ENCODE measurements at regions not wholly inside any gene's neighbourhood (a gene's known extent, or its start where the extent isn't known, plus 50 kb on each side); places are given as distances from the start of the nearest gene placed in this dataset.

GRCh38 chr6:41426888-41427641 is 91.7 kb downstream of the NCR2 start:
- peak overlapping the region; percentile 91 for H2AFZ ChIP-seq (ENCODE audit: low read depth, low read length)
- no peak; the same call in 1 of the 2 replicates for TF ChIP-seq CTCF (IDR thresholded peaks at IDR 0.05; ENCODE audit: low read depth, low read length)
- no peak for TF ChIP-seq EZH2phosphoT487 (IDR thresholded peaks at IDR 0.05; ENCODE audit: low read depth)
- no peaks in the 10 kb centered on the region for H3K36me3 ChIP-seq (replicated peaks; ENCODE audit: low read depth, low read length)
- H3K4me3 ChIP-seq (ENCODE audit: low read length), result peak overlapping the region; percentile 86
- H3K79me2 ChIP-seq (ENCODE audit: low read length), result no peaks in the 10 kb centered on the region
- peaks cover 33% of the 10 kb centered on the region for H3K27me3 ChIP-seq (ENCODE audit: low read depth, low read length)
- H3K9ac ChIP-seq (ENCODE audit: low read length), result peak overlapping the region; percentile 82
- H3K4me2 ChIP-seq (ENCODE audit: low read length), result peak overlapping the region; percentile 93
- no peaks in the 10 kb centered on the region for H4K20me1 ChIP-seq (ENCODE audit: insufficient read depth, low read length)
- H3K9me3 ChIP-seq (ENCODE audit: insufficient read depth, low read length), result no peaks in the 10 kb centered on the region
- peaks cover 30% of the 10 kb centered on the region for H3K4me1 ChIP-seq (ENCODE audit: low read length)
- no peak overlapping the region for H3K27ac ChIP-seq (ENCODE audit: low read length)

- H3K4me2 ChIP-seq (ENCODE audit: low read length), result peak overlapping the region; percentile 93
- H3K27me3 ChIP-seq (ENCODE audit: low read depth, low read length), result peaks cover 31% of the 10 kb centered on the region
- peak overlapping the region; percentile 86 for H3K4me3 ChIP-seq (ENCODE audit: low read length)
- no peak overlapping the region for H3K27ac ChIP-seq (ENCODE audit: low read length)
- TF ChIP-seq CTCF (IDR thresholded peaks at IDR 0.05; ENCODE audit: low read depth, low read length) (no peak; the same call in 1 of the 2 replicates), EZH2phosphoT487 (IDR thresholded peaks at IDR 0.05; ENCODE audit: low read depth) (no peak)
- H3K4me1 ChIP-seq (ENCODE audit: low read length), result peaks cover 30% of the 10 kb centered on the region
- no peaks in the 10 kb centered on the region for H3K9me3 ChIP-seq (ENCODE audit: insufficient read depth, low read length)
- peak overlapping the region; percentile 91 for H2AFZ ChIP-seq (ENCODE audit: low read depth, low read length)
- H4K20me1 ChIP-seq (ENCODE audit: insufficient read depth, low read length), result no peaks in the 10 kb centered on the region
- no peaks in the 10 kb centered on the region for H3K36me3 ChIP-seq (replicated peaks; ENCODE audit: low read depth, low read length)
- no peaks in the 10 kb centered on the region for H3K79me2 ChIP-seq (ENCODE audit: low read length)
- peak overlapping the region; percentile 82 for H3K9ac ChIP-seq (ENCODE audit: low read length)
These were observed 92.4 kb downstream of the NCR2 start for GRCh38 chr6:41427642-41428335.

GRCh38 chr6:41428336-41428995 is 93.1 kb downstream of the NCR2 start:
- H3K4me1 ChIP-seq (ENCODE audit: low read length), result peaks cover 30% of the 10 kb centered on the region
- H3K4me3 ChIP-seq (ENCODE audit: low read length), result peak overlapping the region; percentile 86
- peaks cover 31% of the 10 kb centered on the region for H3K27me3 ChIP-seq (ENCODE audit: low read depth, low read length)
- peak overlapping the region; percentile 93 for H3K4me2 ChIP-seq (ENCODE audit: low read length)
- H2AFZ ChIP-seq (ENCODE audit: low read depth, low read length), result peak overlapping the region; percentile 56; the same call in 1 of the 2 replicates
- TF ChIP-seq EZH2phosphoT487 (IDR thresholded peaks at IDR 0.05; ENCODE audit: low read depth) (no peak), CTCF (IDR thresholded peaks at IDR 0.05; ENCODE audit: low read depth, low read length) (no peak)
- no peaks in the 10 kb centered on the region for H3K79me2 ChIP-seq (ENCODE audit: low read length)
- H3K36me3 ChIP-seq (replicated peaks; ENCODE audit: low read depth, low read length), result no peaks in the 10 kb centered on the region
- no peak overlapping the region for H3K27ac ChIP-seq (ENCODE audit: low read length)
- no peaks in the 10 kb centered on the region for H3K9me3 ChIP-seq (ENCODE audit: insufficient read depth, low read length)
- H4K20me1 ChIP-seq (ENCODE audit: insufficient read depth, low read length), result no peaks in the 10 kb centered on the region
- H3K9ac ChIP-seq (ENCODE audit: low read length), result peak overlapping the region; percentile 82

- Histone ChIP-seq H3K4me1 (ENCODE audit: low read length) (peaks cover 30% of the 10 kb centered on the region), H4K20me1 (ENCODE audit: insufficient read depth, low read length) (no peaks in the 10 kb centered on the region), H3K27me3 (ENCODE audit: low read depth, low read length) (peaks cover 31% of the 10 kb centered on the region), H3K36me3 (replicated peaks; ENCODE audit: low read depth, low read length) (no peaks in the 10 kb centered on the region), H3K9me3 (ENCODE audit: insufficient read depth, low read length) (no peaks in the 10 kb centered on the region), H3K9ac (ENCODE audit: low read length) (peak overlapping the region; percentile 82), H2AFZ (ENCODE audit: low read depth, low read length) (peak overlapping the region; percentile 56; the same call in 1 of the 2 replicates), H3K27ac (ENCODE audit: low read length) (no peak overlapping the region), H3K4me3 (ENCODE audit: low read length) (peak overlapping the region; percentile 86), H3K4me2 (ENCODE audit: low read length) (peak overlapping the region; percentile 93), H3K79me2 (ENCODE audit: low read length) (no peaks in the 10 kb centered on the region)
- TF ChIP-seq CTCF (IDR thresholded peaks at IDR 0.05; ENCODE audit: low read depth, low read length) (no peak), EZH2phosphoT487 (IDR thresholded peaks at IDR 0.05; ENCODE audit: low read depth) (no peak)
These were observed 93.6 kb downstream of the NCR2 start for GRCh38 chr6:41428996-41429421.

Measured in OCI-LY3 (cell line).